Mucosa of rectum (tissue), 2 donors: ENCODE measurements at regions not wholly inside any gene's neighbourhood (a gene's known extent, or its start where the extent isn't known, plus 50 kb on each side); places are given as distances from the start of the nearest gene placed in this dataset.

Experiments used
- H3K27ac ChIP-seq, 2 donors: one replicate each; pipeline ENCODE4 v1.7.0; 2013; ENCODE audit warnings: inconsistent platforms in 2 of 2, low read depth in 2 of 2, low read length in 2 of 2
- H3K27me3 ChIP-seq, 2 donors: one replicate each; pipeline ENCODE4 v1.7.0; 2013; ENCODE audit warnings: low read length in 2 of 2; ENCODE audit not compliant: control insufficient read depth in 2 of 2, insufficient read depth in 2 of 2
- H3K36me3 ChIP-seq, 2 donors: one replicate each; pipeline ENCODE4 v1.7.0; 2013; ENCODE audit warnings: low read length in 2 of 2; ENCODE audit not compliant: control insufficient read depth in 2 of 2, insufficient read depth in 2 of 2
- H3K4me1 ChIP-seq, 2 donors: one replicate each; pipeline ENCODE4 v1.7.0; 2013; ENCODE audit warnings: low read length in 2 of 2, mild to moderate bottlenecking in 1 of 2; ENCODE audit not compliant: control insufficient read depth in 2 of 2, insufficient read depth in 2 of 2
- H3K4me3 ChIP-seq, 2 donors: one replicate each; pipeline ENCODE4 v1.7.0; 2013; ENCODE audit warnings: low read length in 2 of 2
- H3K9ac ChIP-seq, 2 donors: one replicate each; pipeline ENCODE4 v1.7.0; 2013; ENCODE audit warnings: low read length in 2 of 2, low read depth in 1 of 2, mild to moderate bottlenecking in 1 of 2
- H3K9me3 ChIP-seq, 2 donors: one replicate each; pipeline ENCODE4 v1.7.0; 2013; ENCODE audit warnings: low read length in 2 of 2; ENCODE audit not compliant: control insufficient read depth in 2 of 2
- donor health status: healthy.
- donor health status: Normal muscosa, but diverticular disease.

DNA sequence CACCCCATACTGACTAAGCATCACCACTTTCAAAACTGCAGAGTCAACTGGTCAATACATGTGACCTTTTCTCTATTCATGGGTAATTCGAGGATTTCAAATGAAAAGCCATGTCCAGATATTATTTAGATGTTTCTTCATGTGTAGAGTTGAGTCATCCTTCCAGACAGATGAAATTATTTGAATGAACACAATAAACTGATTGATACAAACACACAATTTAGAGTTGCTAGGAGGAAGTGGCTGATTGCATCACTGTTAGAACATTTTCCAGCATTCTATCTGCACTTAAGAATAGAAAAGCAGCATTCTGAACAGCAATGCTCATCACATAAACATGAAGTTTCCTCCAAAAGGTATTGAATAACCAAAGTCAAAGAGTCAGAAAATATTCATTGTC is 273.5 kb upstream of the SOX5 start:
- no peaks in the 10 kb centered on the region for H3K36me3 ChIP-seq
- H3K9ac ChIP-seq, result no peak overlapping the region
- no peaks in the 10 kb centered on the region for H3K27me3 ChIP-seq
- H3K9me3 ChIP-seq, result no peaks in the 10 kb centered on the region
- H3K4me3 ChIP-seq, result no peak overlapping the region
- no peak overlapping the region for H3K27ac ChIP-seq
- H3K4me1 ChIP-seq, result no peaks in the 10 kb centered on the region

GRCh38 chr12:24212496-24212895 is 263.0 kb upstream of the SOX5 start:
- peaks cover 0 to 3% of the 10 kb centered on the region in 2 donors for H3K36me3 ChIP-seq
- H3K27me3 ChIP-seq, result no peaks in the 10 kb centered on the region
- no peaks in the 10 kb centered on the region for H3K9me3 ChIP-seq
- H3K4me3 ChIP-seq, result no peak overlapping the region
- no peaks in the 10 kb centered on the region for H3K4me1 ChIP-seq
- no peak overlapping the region for H3K27ac ChIP-seq
- H3K9ac ChIP-seq, result no peak overlapping the region

- H3K4me1 ChIP-seq, result no peaks in the 10 kb centered on the region
- no peaks in the 10 kb centered on the region for H3K27me3 ChIP-seq
- peaks cover 0 to 3% of the 10 kb centered on the region in 2 donors for H3K36me3 ChIP-seq
- no peak overlapping the region for H3K27ac ChIP-seq
- no peaks in the 10 kb centered on the region for H3K9me3 ChIP-seq
- H3K9ac ChIP-seq, result no peak overlapping the region
- H3K4me3 ChIP-seq, result no peak overlapping the region
Observed at GRCh38 chr12:24206621-24207020, 257.2 kb upstream of the SOX5 start.

DNA sequence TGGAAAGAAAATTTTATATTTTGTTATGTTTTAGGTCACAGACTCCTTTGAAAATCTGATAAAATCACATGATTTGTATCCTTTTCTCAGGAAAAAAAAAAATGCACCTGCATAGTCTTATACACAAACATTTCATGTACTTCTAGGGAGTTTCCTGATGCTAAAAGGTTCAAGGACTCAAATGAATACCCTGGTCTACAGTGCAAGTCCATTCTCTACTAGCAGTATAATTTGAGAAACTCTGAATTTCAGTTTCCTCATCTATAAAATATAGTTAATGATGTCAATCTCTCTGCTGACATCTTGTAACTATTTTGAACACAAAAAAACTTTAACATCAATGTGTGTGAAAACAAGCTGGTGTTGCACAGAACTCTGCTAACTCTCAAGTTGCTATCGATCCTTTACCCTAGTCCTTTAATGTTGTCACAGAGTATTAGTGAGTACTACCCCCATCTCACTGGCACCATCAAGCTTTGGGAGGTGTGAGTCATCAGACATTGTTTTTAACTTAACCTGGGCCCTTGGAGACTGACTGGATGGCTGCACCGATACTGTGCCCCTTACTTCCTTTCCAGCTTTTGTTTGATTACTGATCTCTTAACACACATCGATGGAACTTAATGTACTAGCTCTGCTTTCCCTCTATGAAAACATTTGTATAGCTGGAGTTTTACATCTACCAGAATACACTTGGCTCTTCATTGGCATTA is 251.9 kb upstream of the SOX5 start:
- Histone ChIP-seq H3K4me3 (no peak overlapping the region), H3K36me3 (no peaks in the 10 kb centered on the region), H3K27ac (no peak overlapping the region), H3K4me1 (no peaks in the 10 kb centered on the region), H3K27me3 (no peaks in the 10 kb centered on the region), H3K9ac (no peak overlapping the region), H3K9me3 (no peaks in the 10 kb centered on the region)

DNA sequence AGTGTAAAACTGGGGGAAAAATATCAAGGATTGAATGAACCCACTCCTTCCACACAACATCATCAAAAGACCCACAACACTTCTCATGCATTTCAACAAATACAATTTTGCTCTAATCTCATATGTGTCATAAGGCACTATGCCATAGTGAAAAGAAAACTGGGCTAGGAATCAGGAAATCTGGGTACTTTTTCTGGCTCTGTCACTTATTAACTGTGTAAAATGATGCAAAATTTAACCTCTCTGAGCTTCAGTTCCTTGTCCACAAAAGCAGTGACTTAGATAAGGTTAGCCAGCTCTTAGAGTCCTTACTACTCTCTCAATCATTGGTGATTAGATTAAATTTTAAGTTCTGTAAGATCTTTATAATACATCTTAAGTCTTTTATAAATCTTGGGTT is 250.5 kb upstream of the SOX5 start:
- no peaks in the 10 kb centered on the region for H3K4me1 ChIP-seq
- H3K9me3 ChIP-seq, result no peaks in the 10 kb centered on the region
- H3K27ac ChIP-seq, result no peak overlapping the region
- H3K36me3 ChIP-seq, result no peaks in the 10 kb centered on the region
- H3K4me3 ChIP-seq, result no peak overlapping the region
- no peak overlapping the region for H3K9ac ChIP-seq
- H3K27me3 ChIP-seq, result no peaks in the 10 kb centered on the region

DNA sequence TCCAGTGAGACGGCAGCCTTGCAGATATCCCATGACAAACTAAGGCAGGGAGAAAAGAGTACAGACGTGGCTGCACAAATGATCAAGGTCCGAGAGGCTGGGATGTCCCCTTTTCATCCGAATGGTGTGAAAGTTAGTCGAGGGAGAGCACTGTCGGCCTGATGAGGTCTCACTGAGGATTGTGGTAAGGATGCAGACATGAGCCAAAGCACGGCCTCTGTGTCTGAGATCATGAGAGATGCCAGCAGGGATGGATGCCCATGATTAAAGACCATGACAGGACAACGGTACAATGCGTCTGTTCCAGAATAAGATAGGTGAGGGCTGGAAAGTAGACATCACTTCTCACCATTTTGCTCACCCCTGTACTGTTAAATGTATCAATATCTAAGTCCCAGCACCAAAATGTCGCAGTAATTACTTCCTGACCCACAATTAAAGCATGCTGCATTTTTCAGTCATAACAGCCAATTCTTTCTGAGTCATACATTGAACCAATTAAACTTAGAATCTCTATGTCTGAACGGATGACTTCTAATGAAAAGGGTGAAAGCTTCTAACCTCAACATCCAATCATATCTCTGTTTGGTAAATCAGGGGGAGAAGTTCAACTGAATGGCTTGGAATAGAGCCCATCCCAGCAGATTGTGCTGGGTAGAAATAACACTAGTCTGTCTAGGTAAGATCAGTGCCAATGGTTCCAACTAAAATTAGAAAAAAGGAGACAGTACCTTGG is 249.6 kb upstream of the SOX5 start:
- H3K4me1 ChIP-seq, result no peaks in the 10 kb centered on the region
- H3K27ac ChIP-seq, result no peak overlapping the region
- H3K36me3 ChIP-seq, result no peaks in the 10 kb centered on the region
- H3K4me3 ChIP-seq, result no peak overlapping the region
- no peaks in the 10 kb centered on the region for H3K9me3 ChIP-seq
- no peak overlapping the region for H3K9ac ChIP-seq
- no peaks in the 10 kb centered on the region for H3K27me3 ChIP-seq

DNA sequence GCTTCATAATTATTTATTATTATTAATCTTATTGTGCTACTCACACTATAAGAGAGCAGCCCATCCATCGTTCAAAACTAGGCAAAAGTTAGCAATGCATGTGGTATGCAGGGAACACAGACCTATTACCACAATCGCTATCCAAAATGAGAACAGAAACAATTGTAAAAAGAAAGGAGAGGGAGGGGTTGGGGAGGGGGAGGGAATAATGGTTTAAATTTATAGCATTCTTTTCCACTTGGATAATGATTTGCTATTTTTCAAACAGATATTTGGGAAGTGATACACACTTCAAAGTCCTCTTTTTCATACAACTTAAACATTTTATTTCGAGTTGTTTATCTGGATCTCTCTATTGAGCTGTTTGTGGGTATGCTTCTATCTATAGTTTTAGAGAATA is 248.6 kb upstream of the SOX5 start:
- H3K4me3 ChIP-seq, result no peak overlapping the region
- H3K9me3 ChIP-seq, result no peaks in the 10 kb centered on the region
- H3K36me3 ChIP-seq, result no peaks in the 10 kb centered on the region

GRCh38 chr12:24197532-24197931 is 248.1 kb upstream of the SOX5 start:
- Histone ChIP-seq H3K9ac (no peak overlapping the region), H3K27ac (no peak overlapping the region), H3K27me3 (no peaks in the 10 kb centered on the region), H3K9me3 (no peaks in the 10 kb centered on the region), H3K4me3 (no peak overlapping the region), H3K36me3 (no peaks in the 10 kb centered on the region), H3K4me1 (no peaks in the 10 kb centered on the region)

More for the DNA sequence above, 248.6 kb upstream of the SOX5 start:
- no peaks in the 10 kb centered on the region for H3K27me3 ChIP-seq
- H3K9ac ChIP-seq, result no peak overlapping the region
- no peak overlapping the region for H3K27ac ChIP-seq
- H3K4me1 ChIP-seq, result no peaks in the 10 kb centered on the region

- no peak overlapping the region for H3K27ac ChIP-seq
- no peak overlapping the region for H3K9ac ChIP-seq
- H3K27me3 ChIP-seq, result no peaks in the 10 kb centered on the region
- H3K9me3 ChIP-seq, result no peaks in the 10 kb centered on the region
- no peak overlapping the region for H3K4me3 ChIP-seq
- no peaks in the 10 kb centered on the region for H3K36me3 ChIP-seq
- no peaks in the 10 kb centered on the region for H3K4me1 ChIP-seq
Observed at GRCh38 chr12:24195063-24195462, 245.6 kb upstream of the SOX5 start.

DNA sequence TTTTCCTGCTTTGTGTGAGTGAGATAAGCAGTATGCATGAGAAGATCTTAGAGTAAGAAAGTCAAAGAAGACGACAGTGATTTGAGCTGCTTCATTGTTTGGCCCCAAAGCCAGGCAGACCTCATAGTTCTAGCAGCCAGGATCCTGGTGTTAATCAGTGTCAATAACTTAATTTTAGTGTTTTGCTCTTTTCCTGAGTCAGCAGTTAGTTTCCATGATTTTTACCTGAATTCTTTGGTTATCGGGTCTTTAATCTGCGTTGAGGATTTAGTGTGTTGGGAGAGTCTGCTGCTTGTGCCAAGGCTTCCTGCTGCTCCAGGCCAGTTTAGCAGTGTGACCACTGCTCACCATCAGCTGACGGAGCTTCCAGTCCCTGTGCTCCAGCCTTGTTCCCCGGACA is 241.6 kb upstream of the SOX5 start:
- Histone ChIP-seq H3K36me3 (no peaks in the 10 kb centered on the region), H3K9ac (no peak overlapping the region), H3K4me1 (no peaks in the 10 kb centered on the region), H3K27me3 (no peaks in the 10 kb centered on the region), H3K27ac (no peak overlapping the region), H3K9me3 (no peaks in the 10 kb centered on the region), H3K4me3 (no peak overlapping the region)
